H1 (cell line): ENCODE measurements at regions not wholly inside any gene's neighbourhood (a gene's known extent, or its start where the extent isn't known, plus 50 kb on each side); places are given as distances from the start of the nearest gene placed in this dataset.

Experiments
- ATF3 ChIP-seq: IDR thresholded peaks from 2 replicates; pipeline ENCODE4 v1.6.1; 2011; ENCODE audit warnings: low read depth, mild to moderate bottlenecking, low read length; ENCODE audit not compliant: insufficient read depth
- CHD2 ChIP-seq: IDR thresholded peaks from 2 replicates; pipeline ENCODE4 v1.6.1; 2012; ENCODE audit warnings: low read length, improper control_type of control experiment
- CTCF ChIP-seq, 3 experiments: IDR thresholded peaks; 1 replicate in 2 of 3; 2 replicates in 1 of 3; pipeline versions ENCODE4 v1.5.1 to v1.6.1; 2011; ENCODE audit warnings: low read length in 3 of 3, mild to moderate bottlenecking in 3 of 3, inconsistent platforms in 2 of 3, low read depth in 1 of 3, moderate library complexity in 1 of 3; ENCODE audit not compliant: insufficient read depth in 1 of 3; ENCODE audit errors: control extremely low read depth in 1 of 3
- EZH2 ChIP-seq: fragments of 200-600 bp; sonication (generic); IDR thresholded peaks from 2 replicates; pipeline ENCODE4 v1.7.1; 2012; ENCODE audit warnings: low read depth, mild to moderate bottlenecking, moderate library complexity, low read length, inconsistent platforms; ENCODE audit not compliant: severe bottlenecking
- POLR2A ChIP-seq, 2 experiments: IDR thresholded peaks; 1 replicate in 1 of 2; 2 replicates in 1 of 2; pipeline ENCODE4 v1.6.1; 2011; ENCODE audit warnings: low read depth in 2 of 2, low read length in 2 of 2, mild to moderate bottlenecking in 2 of 2; ENCODE audit errors: control extremely low read depth in 1 of 2
- POLR2AphosphoS5 ChIP-seq: IDR thresholded peaks from 2 replicates; pipeline ENCODE4 v1.6.1; 2011; ENCODE audit warnings: low read depth, low read length
- RFX5 ChIP-seq: IDR thresholded peaks from 2 replicates; pipeline ENCODE4 v1.6.1; 2011; ENCODE audit warnings: low read depth, low read length, improper control_type of control experiment, borderline replicate concordance
- SIN3A ChIP-seq, 2 experiments: IDR thresholded peaks in 1 of 2; conservative IDR thresholded peaks in 1 of 2; 2 replicates each; pipeline ENCODE4 v1.6.1; 2011 to 2012; ENCODE audit warnings: low read length in 2 of 2, improper control_type of control experiment in 1 of 2, low read depth in 1 of 2, mild to moderate bottlenecking in 1 of 2
- SP1 ChIP-seq: IDR thresholded peaks from 2 replicates; pipeline ENCODE4 v1.6.1; 2011; ENCODE audit warnings: low read depth, low read length
- YY1 ChIP-seq: IDR thresholded peaks from 2 replicates; pipeline ENCODE4 v1.6.1; 2011; ENCODE audit warnings: low read depth, mild to moderate bottlenecking, low read length
- ZNF274 ChIP-seq: IDR thresholded peaks from 2 replicates; pipeline ENCODE4 v1.7.0; 2012; ENCODE audit warnings: low read length, borderline replicate concordance; ENCODE audit errors: extremely low read depth

- no peak for TF ChIP-seq POLR2AphosphoS5
- TF ChIP-seq YY1 = no peak
- no peak for TF ChIP-seq ATF3
- TF ChIP-seq POLR2A (IDR thresholded peaks at IDR 0.05; ENCODE audit: control extremely low read depth in 1 of 2, low read depth in 2 of 2, low read length in 2 of 2) = no peak
- TF ChIP-seq SIN3A (conservative IDR thresholded peaks at IDR 0.05 in 1 of 2, IDR thresholded peaks at IDR 0.05 in 1 of 2; ENCODE audit: low read depth in 1 of 2, low read length in 2 of 2) = no peak
- no peak for TF ChIP-seq CTCF (IDR thresholded peaks at IDR 0.05; ENCODE audit: control extremely low read depth in 1 of 3, insufficient read depth in 1 of 3, low read depth in 1 of 3, low read length in 3 of 3)
- TF ChIP-seq RFX5 = no peak
- TF ChIP-seq EZH2 = no peak
- TF ChIP-seq CHD2 = no peak
- no peak for TF ChIP-seq SP1
- TF ChIP-seq ZNF274 = no peak
These were observed 182.1 kb downstream of the DEPDC1B start for GRCh38 chr5:60517850-60518249.
